HL-60 (cell line): ENCODE measurements at regions not wholly inside any gene's neighbourhood (a gene's known extent, or its start where the extent isn't known, plus 50 kb on each side); places are given as distances from the start of the nearest gene placed in this dataset.

ENCODE experiments used
- POLR2AphosphoS5 ChIP-seq: IDR thresholded peaks from 2 replicates; pipeline ENCODE4 v1.6.1; 2012; ENCODE audit warnings: low read depth
- SPI1 ChIP-seq: IDR thresholded peaks from 2 replicates; pipeline ENCODE4 v1.6.1; 2012; ENCODE audit warnings: low read depth, mild to moderate bottlenecking, borderline replicate concordance
- TF ChIP-seq, protein P1 (sequence below): IDR thresholded peaks from one replicate; pipeline ENCODE4 v1.5.1; 2011; ENCODE audit warnings: low read length, control low read depth, inconsistent platforms; ENCODE audit not compliant: insufficient read depth
- TF ChIP-seq, protein P2 (sequence below): IDR thresholded peaks from 2 replicates; pipeline ENCODE4 v1.6.1; 2012; ENCODE audit warnings: low read depth; ENCODE audit not compliant: insufficient replicate concordance

DNA sequence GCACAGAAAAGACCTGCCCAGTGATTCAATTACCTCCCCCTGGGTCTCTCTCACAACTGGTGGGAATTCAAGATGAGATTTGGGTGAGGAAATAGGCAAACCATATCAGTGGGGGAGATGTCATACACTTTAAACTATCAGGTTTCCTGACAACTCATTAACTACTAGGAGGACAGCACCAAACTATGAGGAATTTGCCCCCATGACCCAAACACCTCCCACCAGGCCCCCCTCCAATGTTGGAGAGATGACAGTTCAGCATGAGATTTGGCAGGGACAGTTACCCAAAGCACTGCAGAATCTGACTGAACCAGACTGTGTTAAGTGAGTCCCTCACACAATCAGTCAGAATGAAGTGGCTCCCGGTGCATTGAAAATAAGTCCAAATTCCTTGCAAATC is 148.0 kb downstream of the TTLL2 start:
- TF ChIP-seq, protein P1, sequence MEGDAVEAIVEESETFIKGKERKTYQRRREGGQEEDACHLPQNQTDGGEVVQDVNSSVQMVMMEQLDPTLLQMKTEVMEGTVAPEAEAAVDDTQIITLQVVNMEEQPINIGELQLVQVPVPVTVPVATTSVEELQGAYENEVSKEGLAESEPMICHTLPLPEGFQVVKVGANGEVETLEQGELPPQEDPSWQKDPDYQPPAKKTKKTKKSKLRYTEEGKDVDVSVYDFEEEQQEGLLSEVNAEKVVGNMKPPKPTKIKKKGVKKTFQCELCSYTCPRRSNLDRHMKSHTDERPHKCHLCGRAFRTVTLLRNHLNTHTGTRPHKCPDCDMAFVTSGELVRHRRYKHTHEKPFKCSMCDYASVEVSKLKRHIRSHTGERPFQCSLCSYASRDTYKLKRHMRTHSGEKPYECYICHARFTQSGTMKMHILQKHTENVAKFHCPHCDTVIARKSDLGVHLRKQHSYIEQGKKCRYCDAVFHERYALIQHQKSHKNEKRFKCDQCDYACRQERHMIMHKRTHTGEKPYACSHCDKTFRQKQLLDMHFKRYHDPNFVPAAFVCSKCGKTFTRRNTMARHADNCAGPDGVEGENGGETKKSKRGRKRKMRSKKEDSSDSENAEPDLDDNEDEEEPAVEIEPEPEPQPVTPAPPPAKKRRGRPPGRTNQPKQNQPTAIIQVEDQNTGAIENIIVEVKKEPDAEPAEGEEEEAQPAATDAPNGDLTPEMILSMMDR, result no peak
- TF ChIP-seq POLR2AphosphoS5 (no peak), SPI1 (no peak)
- TF ChIP-seq, protein P2, sequence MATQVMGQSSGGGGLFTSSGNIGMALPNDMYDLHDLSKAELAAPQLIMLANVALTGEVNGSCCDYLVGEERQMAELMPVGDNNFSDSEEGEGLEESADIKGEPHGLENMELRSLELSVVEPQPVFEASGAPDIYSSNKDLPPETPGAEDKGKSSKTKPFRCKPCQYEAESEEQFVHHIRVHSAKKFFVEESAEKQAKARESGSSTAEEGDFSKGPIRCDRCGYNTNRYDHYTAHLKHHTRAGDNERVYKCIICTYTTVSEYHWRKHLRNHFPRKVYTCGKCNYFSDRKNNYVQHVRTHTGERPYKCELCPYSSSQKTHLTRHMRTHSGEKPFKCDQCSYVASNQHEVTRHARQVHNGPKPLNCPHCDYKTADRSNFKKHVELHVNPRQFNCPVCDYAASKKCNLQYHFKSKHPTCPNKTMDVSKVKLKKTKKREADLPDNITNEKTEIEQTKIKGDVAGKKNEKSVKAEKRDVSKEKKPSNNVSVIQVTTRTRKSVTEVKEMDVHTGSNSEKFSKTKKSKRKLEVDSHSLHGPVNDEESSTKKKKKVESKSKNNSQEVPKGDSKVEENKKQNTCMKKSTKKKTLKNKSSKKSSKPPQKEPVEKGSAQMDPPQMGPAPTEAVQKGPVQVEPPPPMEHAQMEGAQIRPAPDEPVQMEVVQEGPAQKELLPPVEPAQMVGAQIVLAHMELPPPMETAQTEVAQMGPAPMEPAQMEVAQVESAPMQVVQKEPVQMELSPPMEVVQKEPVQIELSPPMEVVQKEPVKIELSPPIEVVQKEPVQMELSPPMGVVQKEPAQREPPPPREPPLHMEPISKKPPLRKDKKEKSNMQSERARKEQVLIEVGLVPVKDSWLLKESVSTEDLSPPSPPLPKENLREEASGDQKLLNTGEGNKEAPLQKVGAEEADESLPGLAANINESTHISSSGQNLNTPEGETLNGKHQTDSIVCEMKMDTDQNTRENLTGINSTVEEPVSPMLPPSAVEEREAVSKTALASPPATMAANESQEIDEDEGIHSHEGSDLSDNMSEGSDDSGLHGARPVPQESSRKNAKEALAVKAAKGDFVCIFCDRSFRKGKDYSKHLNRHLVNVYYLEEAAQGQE, result no peak
